OCI-LY7 (cell line): ENCODE measurements at regions not wholly inside any gene's neighbourhood (a gene's known extent, or its start where the extent isn't known, plus 50 kb on each side); places are given as distances from the start of the nearest gene placed in this dataset.

Experiments used
- BruUV-seq: library from RNA; stranded (reverse); fragments of 400-500 nt; replicated peaks from 2 replicates; lab custom pipeline; 2021; lab: Mats Ljungman, UMichigan
- CTCF ChIA-PET: fragments of 300-600 bp; sonication (Branson Sonifier 250); formaldehyde crosslinking; loops from one replicate; lab custom pipeline; 2022; ENCODE audit warnings: antibody characterized with exemption; ENCODE audit not compliant: unreplicated experiment; lab: Charles Lee
- POLR2A ChIA-PET: fragments of 300-600 bp; sonication (Branson Sonifier 250); formaldehyde crosslinking; loops from one replicate; lab custom pipeline; 2022; ENCODE audit warnings: antibody characterized with exemption; lab: Charles Lee
- DNase-seq: peaks from one replicate; pipeline ENCODE4 v3.0.0-alpha.2; 2015; ENCODE audit warnings: low spot score
- H2AFZ ChIP-seq: fragments of 200-600 bp; sonication (generic), shearing (Covaris generic); 2 replicates; pipeline ENCODE4 v1.6.1; 2014; ENCODE audit warnings: mild to moderate bottlenecking, antibody characterized with exemption, low read length, moderate library complexity
- H3K27ac ChIP-seq: fragments of 200-600 bp; sonication (generic); 2 replicates; pipeline ENCODE4 v1.5.1; 2014; ENCODE audit warnings: mixed run types, low read depth, mild to moderate bottlenecking, moderate library complexity, low read length, inconsistent platforms; ENCODE audit not compliant: poor library complexity, severe bottlenecking
- H3K36me3 ChIP-seq: fragments of 200-600 bp; sonication (generic); 2 replicates; pipeline ENCODE4 v1.6.1; 2014; ENCODE audit warnings: mild to moderate bottlenecking, antibody characterized with exemption, low read length, moderate library complexity, mixed read lengths; ENCODE audit not compliant: insufficient read depth
- H3K4me1 ChIP-seq: fragments of 200-600 bp; sonication (generic); 2 replicates; pipeline ENCODE4 v1.5.1; 2014; ENCODE audit warnings: mild to moderate bottlenecking, low read length; ENCODE audit not compliant: insufficient read depth, poor library complexity, severe bottlenecking
- H3K4me2 ChIP-seq: fragments of 200-600 bp; sonication (generic); 2 replicates; pipeline ENCODE4 v1.6.1; 2014; ENCODE audit warnings: mild to moderate bottlenecking, low read length
- H3K4me3 ChIP-seq: fragments of 200-600 bp; sonication (generic); 2 replicates; pipeline ENCODE4 v1.5.1; 2014; ENCODE audit warnings: mild to moderate bottlenecking, low read depth, low read length; ENCODE audit not compliant: poor library complexity, severe bottlenecking
- H3K79me2 ChIP-seq: fragments of 200-600 bp; sonication (generic); 2 replicates; pipeline ENCODE4 v1.6.1; 2016; ENCODE audit warnings: low read depth, mild to moderate bottlenecking, low read length, moderate library complexity, mixed read lengths; ENCODE audit not compliant: insufficient read depth
- H3K9me2 ChIP-seq: fragments of 200-600 bp; sonication (generic); 2 replicates; pipeline ENCODE4 v1.6.1; 2016; ENCODE audit warnings: mild to moderate bottlenecking, low read length, mixed read lengths; ENCODE audit not compliant: insufficient read depth
- H3K9me3 ChIP-seq: fragments of 200-600 bp; sonication (generic); 2 replicates; pipeline ENCODE4 v1.6.1; 2014; ENCODE audit warnings: mild to moderate bottlenecking, mixed run types, low read length, mixed read lengths
- H4K20me1 ChIP-seq: fragments of 200-600 bp; sonication (generic); 2 replicates; pipeline ENCODE4 v1.6.1; 2014; ENCODE audit warnings: mild to moderate bottlenecking, antibody characterized with exemption, low read length, moderate library complexity, mixed read lengths; ENCODE audit not compliant: insufficient read depth
- CTCF ChIP-seq: fragments of 200-600 bp; sonication (generic); conservative IDR thresholded peaks from 2 replicates; pipeline ENCODE4 v1.5.1; 2014; ENCODE audit warnings: mild to moderate bottlenecking, antibody characterized with exemption, low read length, moderate library complexity, mixed read lengths
- EZH2phosphoT487 ChIP-seq: fragments of 200-600 bp; sonication (generic); IDR thresholded peaks from 2 replicates; pipeline ENCODE4 v1.6.1; 2018; ENCODE audit warnings: low read depth, borderline replicate concordance, mild to moderate bottlenecking, mixed run types, antibody characterized with exemption, low read length, moderate library complexity, mixed read lengths
- intact Hi-C: fragments of 100-400 bp; cut with micrococcal nuclease; formaldehyde crosslinking; loops from one replicate; pipeline ENCODE4 v1.10.0; 2022; ENCODE audit not compliant: unreplicated experiment

GRCh38 chr4:14652522-14652921, 349.8 kb upstream of the CPEB2 start:
- CTCF ChIA-PET, result no interaction called here
- Histone ChIP-seq H3K9me3 (no peaks in the 10 kb centered on the region), H4K20me1 (no peaks in the 10 kb centered on the region), H3K4me1 (no peaks in the 10 kb centered on the region), H3K4me2 (no peak overlapping the region), H3K9me2 (no peaks in the 10 kb centered on the region), H2AFZ (no peak overlapping the region), H3K36me3 (no peaks in the 10 kb centered on the region), H3K4me3 (no peak overlapping the region), H3K79me2 (no peaks in the 10 kb centered on the region), H3K27ac (no peak overlapping the region)
- intact Hi-C loops, result no loop called here
- DNase-seq, result no peak
- BruUV-seq, result no TSS peak
- TF ChIP-seq EZH2phosphoT487 (no peak), CTCF (no peak)
- POLR2A ChIA-PET, result no interaction called here

- Histone ChIP-seq H3K4me2 (no peak overlapping the region), H3K36me3 (no peaks in the 10 kb centered on the region), H3K27ac (no peak overlapping the region), H3K9me3 (no peaks in the 10 kb centered on the region), H4K20me1 (no peaks in the 10 kb centered on the region), H2AFZ (no peak overlapping the region), H3K9me2 (no peaks in the 10 kb centered on the region), H3K4me1 (no peaks in the 10 kb centered on the region), H3K79me2 (no peaks in the 10 kb centered on the region), H3K4me3 (no peak overlapping the region)
- POLR2A ChIA-PET, result no interaction called here
- no TSS peak for BruUV-seq
- DNase-seq, result no peak
- no peak for TF ChIP-seq EZH2phosphoT487
- no peak for TF ChIP-seq CTCF
- CTCF ChIA-PET, result no interaction called here
- intact Hi-C loops, result no loop called here
Observed at GRCh38 chr4:14653338-14653737, 348.9 kb upstream of the CPEB2 start.

- H2AFZ ChIP-seq, result no peak overlapping the region
- no peaks in the 10 kb centered on the region for H4K20me1 ChIP-seq
- H3K9me2 ChIP-seq, result no peaks in the 10 kb centered on the region
- POLR2A ChIA-PET, result no interaction called here
- H3K4me1 ChIP-seq, result no peaks in the 10 kb centered on the region
- TF ChIP-seq CTCF (no peak), EZH2phosphoT487 (no peak)
- DNase-seq, result no peak
- H3K36me3 ChIP-seq, result no peaks in the 10 kb centered on the region
- CTCF ChIA-PET, result no interaction called here
- no peaks in the 10 kb centered on the region for H3K9me3 ChIP-seq
- H3K79me2 ChIP-seq, result no peaks in the 10 kb centered on the region
- BruUV-seq, result no TSS peak
- no peak overlapping the region for H3K4me2 ChIP-seq
- H3K27ac ChIP-seq, result no peak overlapping the region
- intact Hi-C loops, result no loop called here
- no peak overlapping the region for H3K4me3 ChIP-seq
Observed at GRCh38 chr4:14659286-14659685, 343.0 kb upstream of the CPEB2 start.
